Femur (tissue), 1 donor: ENCODE measurements at regions not wholly inside any gene's neighbourhood (a gene's known extent, or its start where the extent isn't known, plus 50 kb on each side); places are given as distances from the start of the nearest gene placed in this dataset.

Experiments
- DNase-seq: peaks from one replicate; pipeline ENCODE4 v3.0.0-alpha.2; 2017

- DNase-seq: no peak
These were observed 65.4 kb upstream of the WDFY2 start for GRCh38 chr13:51518827-51519226.

GRCh38 chr13:51519771-51520216 is 64.5 kb upstream of the WDFY2 start:
- DNase-seq: peak; percentile 25

- DNase-seq: no peak
These were observed 63.7 kb upstream of the WDFY2 start for GRCh38 chr13:51520524-51520923.

GRCh38 chr13:51523082-51523518 is 61.2 kb upstream of the WDFY2 start:
- peak; percentile 34 for DNase-seq

- no peak for DNase-seq
These were observed 60.0 kb upstream of the WDFY2 start for GRCh38 chr13:51524312-51524711.

GRCh38 chr13:51524829-51525566 is 59.3 kb upstream of the WDFY2 start:
- DNase-seq: no peak

- DNase-seq: no peak
These were observed 58.6 kb upstream of the WDFY2 start for GRCh38 chr13:51525567-51526167.

- DNase-seq: no peak
These were observed 58.1 kb upstream of the WDFY2 start for GRCh38 chr13:51526202-51526601.

GRCh38 chr13:51532736-51533197 is 51.5 kb upstream of the WDFY2 start:
- no peak for DNase-seq

- DNase-seq: peak; percentile 80
These were observed 50.0 kb upstream of the WDFY2 start for GRCh38 chr13:51534041-51534817.
